ENCODE measurements at regions not wholly inside any gene's neighbourhood (a gene's known extent, or its start where the extent isn't known, plus 50 kb on each side); places are given as distances from the start of the nearest gene placed in this dataset.

- no peak for TF ChIP-seq CTCF (IDR thresholded peaks at IDR 0.05)
- no peak for TF ChIP-seq POLR2A (IDR thresholded peaks at IDR 0.05)
Observed at GRCh38 chr5:73299665-73300336, 126.8 kb downstream of the TMEM174 start.
